Mammary epithelial cell (primary cell): ENCODE measurements at regions not wholly inside any gene's neighbourhood (a gene's known extent, or its start where the extent isn't known, plus 50 kb on each side); places are given as distances from the start of the nearest gene placed in this dataset.

Source experiments
- EZH2 ChIP-seq: IDR thresholded peaks from 2 replicates; pipeline ENCODE4 v1.6.1; 2012; ENCODE audit warnings: low read length, inconsistent platforms, borderline replicate concordance
- TF ChIP-seq, protein P1 (sequence below), 2 donors: IDR thresholded peaks in 1 of 2; conservative IDR thresholded peaks in 1 of 2; 2 replicates each; pipeline ENCODE4 v1.5.1; 2011 to 2012; ENCODE audit warnings: inconsistent platforms in 2 of 2, low read length in 2 of 2, mild to moderate bottlenecking in 2 of 2, control low read depth in 1 of 2, low read depth in 1 of 2; ENCODE audit not compliant: insufficient read depth in 1 of 2; ENCODE audit errors: extremely low read depth in 1 of 2

DNA sequence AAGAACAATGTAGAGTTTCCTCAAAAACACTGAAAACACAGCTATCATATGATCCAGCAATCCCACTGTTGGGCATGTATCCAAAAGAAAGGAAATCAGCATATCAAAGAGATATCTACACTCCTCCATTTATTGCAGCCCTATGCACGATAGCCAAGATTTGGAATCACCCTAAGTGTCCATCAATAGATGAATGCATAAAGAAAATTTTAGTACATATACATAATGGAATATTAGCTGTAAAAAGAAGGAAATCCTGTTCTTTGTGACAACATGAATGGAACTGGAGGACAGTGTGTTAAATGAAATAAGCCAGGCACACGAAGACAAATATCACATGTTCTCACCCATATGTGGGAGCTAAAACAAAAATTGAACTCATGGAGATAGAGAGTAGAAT lies 114.5 kb upstream of the FN1 start:
- TF ChIP-seq, protein P1, sequence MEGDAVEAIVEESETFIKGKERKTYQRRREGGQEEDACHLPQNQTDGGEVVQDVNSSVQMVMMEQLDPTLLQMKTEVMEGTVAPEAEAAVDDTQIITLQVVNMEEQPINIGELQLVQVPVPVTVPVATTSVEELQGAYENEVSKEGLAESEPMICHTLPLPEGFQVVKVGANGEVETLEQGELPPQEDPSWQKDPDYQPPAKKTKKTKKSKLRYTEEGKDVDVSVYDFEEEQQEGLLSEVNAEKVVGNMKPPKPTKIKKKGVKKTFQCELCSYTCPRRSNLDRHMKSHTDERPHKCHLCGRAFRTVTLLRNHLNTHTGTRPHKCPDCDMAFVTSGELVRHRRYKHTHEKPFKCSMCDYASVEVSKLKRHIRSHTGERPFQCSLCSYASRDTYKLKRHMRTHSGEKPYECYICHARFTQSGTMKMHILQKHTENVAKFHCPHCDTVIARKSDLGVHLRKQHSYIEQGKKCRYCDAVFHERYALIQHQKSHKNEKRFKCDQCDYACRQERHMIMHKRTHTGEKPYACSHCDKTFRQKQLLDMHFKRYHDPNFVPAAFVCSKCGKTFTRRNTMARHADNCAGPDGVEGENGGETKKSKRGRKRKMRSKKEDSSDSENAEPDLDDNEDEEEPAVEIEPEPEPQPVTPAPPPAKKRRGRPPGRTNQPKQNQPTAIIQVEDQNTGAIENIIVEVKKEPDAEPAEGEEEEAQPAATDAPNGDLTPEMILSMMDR (conservative IDR thresholded peaks at IDR 0.05 in 1 of 2, IDR thresholded peaks at IDR 0.05 in 1 of 2; ENCODE audit: extremely low read depth in 1 of 2, insufficient read depth in 1 of 2, low read depth in 1 of 2, low read length in 2 of 2): no peak
- TF ChIP-seq EZH2: no peak
